H1 (cell line): ENCODE measurements at regions not wholly inside any gene's neighbourhood (a gene's known extent, or its start where the extent isn't known, plus 50 kb on each side); places are given as distances from the start of the nearest gene placed in this dataset.

Experiments used
- CTCF ChIA-PET: fragments of 300-600 bp; sonication (Branson Sonifier 250); formaldehyde crosslinking; loops from one replicate; lab custom pipeline; 2021; ENCODE audit not compliant: partially characterized antibody; lab: Charles Lee
- POLR2A ChIA-PET: fragments of 300-600 bp; sonication (Branson Sonifier 250); formaldehyde crosslinking; loops from one replicate; lab custom pipeline; 2021; ENCODE audit warnings: inconsistent platforms; ENCODE audit not compliant: partially characterized antibody; lab: Charles Lee
- DNase-seq, 2 experiments: peaks; one replicate each; pipeline versions ENCODE4 v3.0.0 to v3.0.0-alpha.2; 2010 to 2022; ENCODE audit warnings: low spot score in 2 of 2, low read depth in 1 of 2, mixed read lengths in 1 of 2
- FAIRE-seq: peaks from 2 replicates; lab custom pipeline; 2011; peaks lifted over from hg19 to GRCh38; lab: Jason Lieb, UNC
- H2AFZ ChIP-seq: 2 replicates; pipeline ENCODE4 v1.8.1; 2012; ENCODE audit warnings: low read length, inconsistent platforms
- H2AK5ac ChIP-seq: 2 replicates; pipeline ENCODE4 v1.6.1; 2013; ENCODE audit warnings: low read depth, low read length
- H2BK120ac ChIP-seq: replicated peaks from 2 replicates; pipeline ENCODE3; 2013; ENCODE audit warnings: low read depth, low read length, inconsistent platforms
- H2BK12ac ChIP-seq: 2 replicates; pipeline ENCODE4 v1.6.1; 2013; ENCODE audit warnings: low read depth, low read length
- H2BK15ac ChIP-seq: 2 replicates; pipeline ENCODE4 v1.6.1; 2013; ENCODE audit warnings: low read length
- H2BK20ac ChIP-seq: 2 replicates; pipeline ENCODE4 v1.6.1; 2013; ENCODE audit warnings: low read length
- H2BK5ac ChIP-seq: 2 replicates; pipeline ENCODE4 v1.6.1; 2013; ENCODE audit warnings: low read depth, low read length
- H3K14ac ChIP-seq: 2 replicates; pipeline ENCODE4 v1.6.1; 2013; ENCODE audit warnings: inconsistent platforms; ENCODE audit not compliant: insufficient read length
- H3K18ac ChIP-seq: 2 replicates; pipeline ENCODE4 v1.6.1; 2013; ENCODE audit warnings: low read length; ENCODE audit errors: extremely low read depth
- H3K23ac ChIP-seq: 2 replicates; pipeline ENCODE4 v1.6.1; 2013; ENCODE audit warnings: inconsistent platforms; ENCODE audit not compliant: insufficient read length
- H3K23me2 ChIP-seq: 2 replicates; pipeline ENCODE4 v1.6.1; 2013; ENCODE audit warnings: low read depth, low read length
- H3K27ac ChIP-seq: 2 replicates; pipeline ENCODE4 v1.6.1; 2011; ENCODE audit warnings: low read depth, low read length, inconsistent platforms
- H3K27me3 ChIP-seq, 4 experiments: replicated peaks in 1 of 4; 1 replicate in 1 of 4; 2 replicates in 3 of 4; pipeline versions ENCODE4 v1.6.1 to v1.8.1; 2011 to 2013; ENCODE audit warnings: low read length in 3 of 4, mild to moderate bottlenecking in 3 of 4, inconsistent platforms in 2 of 4, mixed read lengths in 2 of 4, moderate library complexity in 1 of 4; ENCODE audit not compliant: control insufficient read depth in 3 of 4, insufficient read depth in 3 of 4; ENCODE audit errors: extremely low read depth in 1 of 4
- H3K36me3 ChIP-seq, 4 experiments: 2 replicates each; pipeline versions ENCODE4 v1.6.1 to v1.8.1; 2011 to 2013; ENCODE audit warnings: mild to moderate bottlenecking in 4 of 4, low read length in 3 of 4, moderate library complexity in 2 of 4, control low read depth in 1 of 4, inconsistent platforms in 1 of 4; ENCODE audit not compliant: insufficient read depth in 4 of 4, control insufficient read depth in 2 of 4
- H3K4ac ChIP-seq: replicated peaks from 2 replicates; pipeline ENCODE3; 2013; ENCODE audit warnings: low read length, low read depth, mixed read lengths, inconsistent platforms; ENCODE audit not compliant: insufficient read length
- H3K4me1 ChIP-seq, 4 experiments: replicated peaks in 1 of 4; 1 replicate in 1 of 4; 2 replicates in 3 of 4; pipeline versions ENCODE4 v1.6.1 to v1.8.1; 2011 to 2013; ENCODE audit warnings: low read length in 3 of 4, inconsistent platforms in 2 of 4, mixed read lengths in 1 of 4; ENCODE audit not compliant: insufficient read depth in 4 of 4, control insufficient read depth in 3 of 4
- H3K4me2 ChIP-seq, 2 experiments: 2 replicates each; pipeline versions ENCODE4 v1.6.1 to v1.8.1; 2011 to 2013; ENCODE audit warnings: low read depth in 2 of 2, low read length in 2 of 2, control low read depth in 1 of 2, inconsistent platforms in 1 of 2, mild to moderate bottlenecking in 1 of 2; ENCODE audit not compliant: insufficient read depth in 1 of 2
- H3K4me3 ChIP-seq, 4 experiments: fragments of 200-600, 300-600 bp in 1 of 4; sonication (generic), shearing (Covaris generic), sonication (Bioruptor Twin) in 1 of 4; 2 replicates each; pipeline versions ENCODE4 v1.5.1 to v1.8.1; 2011 to 2016; ENCODE audit warnings: low read length in 4 of 4, low read depth in 3 of 4, control low read depth in 2 of 4, inconsistent platforms in 2 of 4, mild to moderate bottlenecking in 2 of 4, mixed read lengths in 1 of 4, moderate library complexity in 1 of 4; ENCODE audit not compliant: insufficient read depth in 2 of 4; ENCODE audit errors: extremely low read depth in 1 of 4
- H3K56ac ChIP-seq: replicated peaks from 2 replicates; pipeline ENCODE3; 2013; ENCODE audit warnings: low read depth, mild to moderate bottlenecking, mixed read lengths, low read length, inconsistent platforms; ENCODE audit not compliant: insufficient read length
- H3K79me1 ChIP-seq: 2 replicates; pipeline ENCODE4 v1.6.1; 2013; ENCODE audit warnings: low read depth, low read length, control low read depth
- H3K79me2 ChIP-seq, 2 experiments: 2 replicates each; pipeline versions ENCODE4 v1.6.1 to v1.8.1; 2012 to 2013; ENCODE audit warnings: low read length in 2 of 2, mild to moderate bottlenecking in 2 of 2, inconsistent platforms in 1 of 2; ENCODE audit not compliant: insufficient read depth in 2 of 2, control insufficient read depth in 1 of 2
- H3K9ac ChIP-seq, 4 experiments: replicated peaks in 1 of 4; 1 replicate in 1 of 4; 2 replicates in 3 of 4; pipeline versions ENCODE4 v1.6.1 to v1.8.1; 2011 to 2013; ENCODE audit warnings: low read depth in 3 of 4, low read length in 3 of 4, control low read depth in 2 of 4, mild to moderate bottlenecking in 2 of 4, moderate library complexity in 2 of 4, inconsistent platforms in 1 of 4; ENCODE audit errors: extremely low read depth in 1 of 4
- H3K9me3 ChIP-seq, 2 experiments: 2 replicates each; pipeline versions ENCODE4 v1.6.1 to v1.8.1; 2012 to 2013; ENCODE audit warnings: mild to moderate bottlenecking in 2 of 2, moderate library complexity in 2 of 2, control low read depth in 1 of 2, inconsistent platforms in 1 of 2, low read depth in 1 of 2, low read length in 1 of 2, mixed read lengths in 1 of 2; ENCODE audit not compliant: insufficient read depth in 2 of 2
- H4K20me1 ChIP-seq, 2 experiments: replicated peaks in 1 of 2; 2 replicates each; pipeline versions ENCODE3 to v1.8.1; 2011 to 2013; ENCODE audit warnings: inconsistent platforms in 2 of 2, low read length in 2 of 2, mild to moderate bottlenecking in 1 of 2; ENCODE audit not compliant: insufficient read depth in 2 of 2, control insufficient read depth in 1 of 2
- H4K5ac ChIP-seq: 2 replicates; pipeline ENCODE4 v1.6.1; 2013; ENCODE audit warnings: low read length, low read depth, mixed read lengths, inconsistent platforms; ENCODE audit not compliant: insufficient read length
- H4K8ac ChIP-seq: 2 replicates; pipeline ENCODE4 v1.8.0; 2013; ENCODE audit warnings: mild to moderate bottlenecking, moderate library complexity, low read length, inconsistent platforms; ENCODE audit not compliant: insufficient read depth; ENCODE audit errors: extremely low read depth
- H4K91ac ChIP-seq: replicated peaks from 2 replicates; pipeline ENCODE3; 2013; ENCODE audit warnings: low read length, mixed read lengths, inconsistent platforms; ENCODE audit not compliant: insufficient read length
- CEBPB ChIP-seq: IDR thresholded peaks from 2 replicates; pipeline ENCODE4 v1.6.1; 2012; ENCODE audit warnings: low read depth, low read length
- JUN ChIP-seq: IDR thresholded peaks from 2 replicates; pipeline ENCODE4 v1.6.1; 2011; ENCODE audit warnings: low read depth, mild to moderate bottlenecking, improper control_type of control experiment, low read length
- SP2 ChIP-seq: IDR thresholded peaks from 2 replicates; pipeline ENCODE4 v1.6.1; 2012; ENCODE audit warnings: mild to moderate bottlenecking, low read length, inconsistent platforms
- SRF ChIP-seq: IDR thresholded peaks from 2 replicates; pipeline ENCODE4 v1.6.1; 2011; ENCODE audit warnings: mild to moderate bottlenecking, low read depth, low read length, moderate library complexity
- TAF7 ChIP-seq: optimal IDR thresholded peaks from 2 replicates; pipeline ENCODE3; 2011; ENCODE audit warnings: low read depth, mild to moderate bottlenecking, inconsistent platforms, low read length, moderate library complexity, borderline replicate concordance
- TEAD4 ChIP-seq: IDR thresholded peaks from 2 replicates; pipeline ENCODE4 v1.6.1; 2012; ENCODE audit warnings: low read depth, low read length, inconsistent platforms, mixed read lengths
- YY1 ChIP-seq: IDR thresholded peaks from 2 replicates; pipeline ENCODE4 v1.6.1; 2011; ENCODE audit warnings: low read depth, mild to moderate bottlenecking, low read length
- WGBS, 2 experiments: shearing (Covaris generic) in 1 of 2; methylation state at CpG; one replicate each; pipeline versions ENCODE4 v1.1.6 to v1.1.7; 2013 to 2015; ENCODE audit warnings: low lambda C conversion rate in 2 of 2, mixed read lengths in 2 of 2, inconsistent platforms in 1 of 2, low coverage in 1 of 2, missing lambda C conversion rate in 1 of 2; ENCODE audit not compliant: insufficient replicate concordance in 2 of 2, insufficient coverage in 1 of 2, insufficient read length in 1 of 2; ENCODE audit errors: extremely low coverage in 1 of 2, missing lambda C conversion rate in 1 of 2; 5-methylcytosine and 5-hydroxymethylcytosine counted together

DNA sequence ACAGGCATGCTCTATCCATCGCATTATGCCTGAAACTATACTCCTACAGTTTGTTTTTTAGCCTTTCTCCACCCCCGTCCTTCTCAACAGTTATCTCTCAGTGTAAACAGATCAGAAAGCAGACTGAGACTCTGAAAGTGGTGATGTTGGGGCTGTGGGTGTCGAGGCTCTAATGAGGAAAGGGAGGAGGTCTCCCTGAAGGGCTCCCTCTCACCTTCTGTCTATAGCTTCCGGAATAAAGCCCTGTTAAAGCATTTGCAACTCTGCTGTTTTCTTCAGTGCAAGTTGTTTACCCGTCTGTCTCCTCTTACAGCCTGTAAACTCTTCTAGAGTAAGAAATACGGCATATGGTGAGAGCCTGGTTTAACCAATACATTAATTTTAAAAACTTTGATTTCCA, 136.7 kb upstream of the SYT4 start:
- Histone ChIP-seq H4K5ac (no peak overlapping the region), H3K23ac (no peak overlapping the region), H4K8ac (no peak overlapping the region), H3K27me3 (no peaks in the 10 kb centered on the region), H2AFZ (peak overlapping the region; percentile 97), H3K9me3 (0 out of 4 replicates have a peak, but pooled peaks cover 2 to 7% of the 10 kb centered on the region in 2 experiments), H3K79me1 (no peaks in the 10 kb centered on the region), H3K27ac (no peak overlapping the region), H3K4me2 (no peak overlapping the region), H2BK20ac (no peak overlapping the region), H3K14ac (no peak overlapping the region), H4K91ac (no peak overlapping the region), H3K4ac (no peak overlapping the region), H3K79me2 (no peaks in the 10 kb centered on the region), H2BK5ac (no peak overlapping the region), H3K36me3 (no peaks in the 10 kb centered on the region), H3K18ac (no peak overlapping the region), H3K23me2 (no peaks in the 10 kb centered on the region), H2BK12ac (no peak overlapping the region), H2BK120ac (no peak overlapping the region), H3K56ac (no peak overlapping the region), H2BK15ac (no peak overlapping the region), H3K9ac (no peak overlapping the region), H4K20me1 (no peaks in the 10 kb centered on the region), H3K4me3 (no peak overlapping the region), H2AK5ac (no peak overlapping the region), H3K4me1 (peaks cover 0 to 4% (median 0%) of the 10 kb centered on the region in 4 experiments; a peak in 1 of 7 replicates)
- FAIRE-seq (no peak), DNase-seq (no peak)
- ChIA-PET POLR2A (no interaction called here), CTCF (no interaction called here)
- WGBS, 2 experiments, result 89% methylated on average over 6 of the region's 6 CpGs; no CpG with 5 or more reads in 1 of the 2 experiments
- TF ChIP-seq SP2 (no peak), CEBPB (no peak), TEAD4 (no peak), YY1 (no peak), SRF (no peak), JUN (no peak), TAF7 (no peak)
